ENCODE measurements at regions not wholly inside any gene's neighbourhood (a gene's known extent, or its start where the extent isn't known, plus 50 kb on each side); places are given as distances from the start of the nearest gene placed in this dataset.

DNA sequence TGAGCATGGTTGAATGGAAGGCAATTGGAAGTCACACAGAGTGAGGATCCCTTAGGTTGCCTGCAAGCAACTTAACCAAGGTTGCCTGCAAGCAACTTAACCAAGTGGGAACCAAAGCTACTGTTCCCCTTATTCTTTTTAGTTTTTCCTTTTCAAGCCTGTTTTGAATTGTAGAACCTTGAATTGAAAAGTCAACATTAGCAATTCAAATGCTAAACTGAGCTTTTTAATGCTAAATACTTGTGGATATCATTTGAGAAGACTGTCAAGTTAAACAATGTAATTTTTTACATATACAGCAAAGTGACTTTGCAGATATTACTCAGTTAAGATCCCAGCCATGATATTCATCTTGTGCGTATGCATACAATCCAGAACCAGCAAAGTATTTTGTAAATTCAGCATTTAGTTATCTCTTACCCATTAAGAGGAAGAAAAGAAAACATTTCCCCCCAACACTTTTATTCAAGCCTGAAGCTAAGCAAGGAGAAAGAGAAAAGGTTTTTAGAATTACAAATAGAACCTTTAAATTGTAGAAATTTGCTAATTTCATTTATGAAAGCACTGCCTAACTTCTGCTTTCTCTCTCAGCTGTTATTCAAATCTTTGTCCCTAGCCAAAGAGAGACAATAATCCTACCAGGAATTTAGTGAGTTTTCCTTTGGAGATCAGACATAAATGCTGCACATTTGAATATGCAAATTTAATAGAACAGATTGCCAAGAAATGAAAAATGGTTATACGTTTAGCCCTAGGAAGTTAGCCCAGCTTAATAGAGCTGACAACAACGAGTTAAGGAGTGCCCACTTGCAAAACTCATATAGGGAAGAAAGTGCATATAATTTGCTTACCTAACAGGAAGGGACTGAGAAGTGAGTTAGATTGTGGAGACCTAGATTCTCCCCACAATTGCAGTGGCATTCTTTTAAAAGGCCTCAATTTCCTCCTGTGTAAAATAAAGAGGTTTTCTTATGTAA lies 643.2 kb upstream of the PIK3C3 start:
- Histone ChIP-seq H3K27me3 (ENCODE audit: control insufficient read depth, insufficient read depth, low read length) (no peaks in the 10 kb centered on the region), H3K9ac (ENCODE audit: low read length in 3 of 3) (no peak overlapping the region), H3K36me3 (ENCODE audit: control insufficient read depth in 2 of 3, insufficient read depth in 3 of 3, low read length in 3 of 3) (no peaks in the 10 kb centered on the region), H3K9me3 (ENCODE audit: control insufficient read depth in 2 of 3, insufficient read depth in 1 of 3, low read length in 3 of 3) (no peaks in the 10 kb centered on the region), H3K4me1 (ENCODE audit: control insufficient read depth in 2 of 3, insufficient read depth in 2 of 3, low read depth in 1 of 3, low read length in 3 of 3) (no peaks in the 10 kb centered on the region), H3K27ac (ENCODE audit: low read depth in 2 of 2, low read length in 2 of 2) (no peak overlapping the region), H3K4me3 (ENCODE audit: low read length in 3 of 3) (no peak overlapping the region)
- intact Hi-C loops (cut with DNase I), result no loop called here
- TF ChIP-seq CTCF (IDR thresholded peaks at IDR 0.05; ENCODE audit: borderline replicate concordance, extremely low read depth, insufficient read depth), result no peak
- DNase-seq (no peak), FAIRE-seq (no peak)

DNA sequence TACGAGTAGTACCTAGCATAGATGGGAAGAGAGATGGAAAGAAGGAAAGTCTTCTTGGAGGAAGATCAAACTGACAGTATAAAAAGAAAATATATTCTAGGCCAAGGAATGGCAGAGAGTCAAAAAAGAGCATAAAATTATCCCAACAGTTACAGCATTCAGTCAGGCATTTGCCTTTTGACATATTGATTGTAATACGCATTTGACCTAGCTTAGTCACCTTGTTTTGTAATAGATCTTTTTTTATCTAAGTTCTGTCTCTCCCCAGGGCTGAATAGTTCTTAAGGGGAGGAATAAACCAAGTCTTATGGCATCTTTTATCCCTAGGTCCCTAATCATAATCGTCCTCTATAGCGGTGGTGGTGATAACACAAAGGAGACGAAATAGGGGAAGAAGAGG lies 657.3 kb upstream of the PIK3C3 start:
- intact Hi-C loops (cut with DNase I), result no loop called here
- H3K4me1 ChIP-seq (ENCODE audit: control insufficient read depth in 2 of 3, insufficient read depth in 2 of 3, low read depth in 1 of 3, low read length in 3 of 3), result no peaks in the 10 kb centered on the region
- FAIRE-seq, result no peak

DNA sequence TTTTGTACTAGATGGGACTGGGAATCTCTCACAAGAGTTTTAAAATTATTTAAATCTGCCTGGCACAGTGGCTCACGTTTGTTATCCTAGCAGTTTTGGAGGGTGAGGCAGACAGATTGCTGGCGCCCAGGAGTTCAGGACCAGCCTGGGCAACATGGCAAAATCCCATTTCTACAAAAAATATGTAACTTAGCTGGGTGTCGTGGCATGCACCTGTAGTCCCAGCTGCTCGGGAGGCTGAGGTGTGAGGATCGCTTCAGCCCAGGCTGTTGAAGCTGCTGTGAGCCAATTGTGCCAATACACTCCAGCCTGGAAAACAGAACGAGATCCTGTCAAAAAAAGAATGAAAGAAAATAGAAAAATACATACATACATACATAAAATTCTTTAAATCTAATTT lies 685.7 kb upstream of the PIK3C3 start:
- H3K9ac ChIP-seq (ENCODE audit: low read length in 3 of 3), result no peak overlapping the region
- H3K9me3 ChIP-seq (ENCODE audit: control insufficient read depth in 2 of 3, insufficient read depth in 1 of 3, low read length in 3 of 3), result no peaks in the 10 kb centered on the region
- intact Hi-C loops (cut with DNase I), result no loop called here
- DNase-seq, result no peak
- no peaks in the 10 kb centered on the region for H3K36me3 ChIP-seq (ENCODE audit: control insufficient read depth in 2 of 3, insufficient read depth in 3 of 3, low read length in 3 of 3)
- H3K4me3 ChIP-seq (ENCODE audit: low read length in 3 of 3), result no peak overlapping the region
- H3K27ac ChIP-seq (ENCODE audit: low read depth in 2 of 2, low read length in 2 of 2), result no peak overlapping the region
- no peak for TF ChIP-seq CTCF (IDR thresholded peaks at IDR 0.05; ENCODE audit: borderline replicate concordance, extremely low read depth, insufficient read depth)
- H3K4me1 ChIP-seq (ENCODE audit: control insufficient read depth in 2 of 3, insufficient read depth in 2 of 3, low read depth in 1 of 3, low read length in 3 of 3), result no peaks in the 10 kb centered on the region
- FAIRE-seq, result no peak
- no peaks in the 10 kb centered on the region for H3K27me3 ChIP-seq (ENCODE audit: control insufficient read depth, insufficient read depth, low read length)

More for the DNA sequence above, 657.3 kb upstream of the PIK3C3 start:
- no peak for DNase-seq
- H3K9ac ChIP-seq (ENCODE audit: low read length in 3 of 3), result no peak overlapping the region
- H3K9me3 ChIP-seq (ENCODE audit: control insufficient read depth in 2 of 3, insufficient read depth in 1 of 3, low read length in 3 of 3), result no peaks in the 10 kb centered on the region
- TF ChIP-seq CTCF (IDR thresholded peaks at IDR 0.05; ENCODE audit: borderline replicate concordance, extremely low read depth, insufficient read depth), result no peak
- H3K27me3 ChIP-seq (ENCODE audit: control insufficient read depth, insufficient read depth, low read length), result no peaks in the 10 kb centered on the region
- H3K36me3 ChIP-seq (ENCODE audit: control insufficient read depth in 2 of 3, insufficient read depth in 3 of 3, low read length in 3 of 3), result no peaks in the 10 kb centered on the region
- no peak overlapping the region for H3K27ac ChIP-seq (ENCODE audit: low read depth in 2 of 2, low read length in 2 of 2)
- no peak overlapping the region for H3K4me3 ChIP-seq (ENCODE audit: low read length in 3 of 3)
